Hindlimb muscle (tissue), 1 donor: ENCODE measurements at regions not wholly inside any gene's neighbourhood (a gene's known extent, or its start where the extent isn't known, plus 50 kb on each side); places are given as distances from the start of the nearest gene placed in this dataset.

Experiments
- DNase-seq: peaks from one replicate; pipeline ENCODE4 v3.0.0-alpha.2; 2013

DNA sequence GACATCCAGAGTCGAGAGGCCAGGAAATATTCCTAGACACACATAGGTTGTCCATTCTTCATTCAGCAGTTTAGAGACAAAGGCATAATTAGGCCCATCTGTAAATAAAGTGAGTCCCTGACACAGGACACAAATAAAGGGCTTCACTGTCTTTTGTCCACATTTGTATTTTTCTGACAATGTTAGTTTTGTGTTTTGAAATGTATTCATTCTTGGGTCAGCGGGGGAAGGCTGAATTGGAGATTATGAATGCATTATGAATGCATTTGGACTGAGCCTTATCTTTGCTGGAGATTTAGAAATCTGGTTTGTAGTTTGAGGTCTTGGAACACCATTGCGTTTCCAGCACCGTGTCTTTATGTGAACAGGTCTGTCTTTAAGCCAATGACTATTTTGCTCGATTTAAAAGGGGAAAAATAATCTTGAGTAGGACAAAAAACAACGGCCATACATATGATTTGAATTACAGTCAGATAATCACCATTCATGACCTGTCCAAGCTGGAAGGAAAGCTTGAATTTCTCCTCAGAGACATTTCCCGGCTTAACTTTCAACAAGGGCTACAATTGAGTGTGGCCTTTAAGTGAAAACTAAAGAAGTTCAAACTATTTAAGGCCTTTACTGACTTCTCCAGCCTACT is 334.8 kb downstream of the WDR11 start:
- DNase-seq: peak; percentile 58

- DNase-seq: no peak
These were observed 336.2 kb downstream of the WDR11 start for GRCh38 chr10:121187391-121187790.

- DNase-seq: no peak
These were observed 336.8 kb downstream of the WDR11 start for GRCh38 chr10:121188005-121188404.

GRCh38 chr10:121189066-121189465 is 337.9 kb downstream of the WDR11 start:
- DNase-seq: no peak

GRCh38 chr10:121194696-121195523 is 343.7 kb downstream of the WDR11 start:
- DNase-seq: no peak

- no peak for DNase-seq
These were observed 344.4 kb downstream of the WDR11 start for GRCh38 chr10:121195524-121195910.

DNA sequence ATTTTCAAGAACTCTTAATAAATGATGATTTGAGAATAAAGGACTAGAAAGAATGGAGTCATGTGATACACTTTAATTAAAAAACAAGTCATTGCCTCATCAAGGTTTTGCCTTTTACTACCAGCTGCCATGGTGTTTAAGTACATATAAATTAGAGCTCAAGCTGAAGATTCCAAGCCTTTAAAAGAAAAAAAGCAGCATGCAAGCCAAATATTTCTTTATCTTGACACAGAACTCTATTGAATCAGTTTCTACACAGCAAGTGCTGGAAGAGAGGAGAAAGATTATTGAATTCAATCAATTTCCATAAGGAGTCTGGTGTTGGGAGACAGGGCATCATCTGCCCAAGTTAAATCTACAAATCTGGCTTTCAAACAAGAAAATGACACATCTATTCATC is 347.9 kb downstream of the WDR11 start:
- no peak for DNase-seq

GRCh38 chr10:121205625-121206024 is 354.5 kb downstream of the WDR11 start:
- DNase-seq: no peak

DNA sequence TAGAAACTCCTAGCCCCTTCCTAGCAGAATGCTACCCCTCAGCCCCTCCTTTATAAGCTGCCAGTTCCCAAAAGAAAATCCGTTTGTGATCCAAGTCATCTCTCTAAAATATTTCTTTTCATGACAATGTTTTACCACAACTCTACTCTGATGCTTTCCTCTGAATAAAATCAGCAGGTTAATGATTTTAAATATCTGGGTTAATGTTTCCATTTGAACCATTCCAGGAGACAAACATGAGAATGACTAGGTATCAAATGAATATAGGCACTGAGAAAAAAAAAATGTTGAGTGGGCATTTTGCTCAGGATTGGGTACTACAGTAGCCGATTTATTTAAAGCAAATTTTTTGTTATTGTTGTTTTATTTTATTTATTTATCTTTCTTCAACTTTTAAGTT is 360.3 kb downstream of the WDR11 start:
- no peak for DNase-seq

- no peak for DNase-seq
These were observed 362.3 kb downstream of the WDR11 start for GRCh38 chr10:121213437-121213836.

GRCh38 chr10:121216295-121216694 is 365.1 kb downstream of the WDR11 start:
- DNase-seq: no peak

- no peak for DNase-seq
These were observed 365.6 kb downstream of the WDR11 start for GRCh38 chr10:121216721-121217181.

DNA sequence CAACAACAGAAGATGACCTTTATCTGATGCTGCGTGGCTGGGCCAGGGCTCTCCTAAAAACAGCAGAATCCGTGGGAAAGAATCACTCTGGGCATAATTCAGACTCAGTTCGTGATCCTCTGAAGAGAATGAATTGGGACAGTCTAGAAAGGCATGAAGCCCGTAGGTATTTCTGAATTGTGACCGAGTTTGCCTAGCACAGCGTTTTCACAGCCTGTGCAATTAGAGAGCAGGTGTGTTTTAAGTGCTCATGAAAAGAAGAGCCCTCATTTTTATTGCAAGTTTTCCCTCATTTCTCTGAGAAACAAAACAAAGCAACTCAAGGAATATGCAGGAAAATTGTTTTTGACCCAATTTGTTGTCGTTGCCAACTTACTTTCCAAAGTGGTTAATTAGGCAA is 366.2 kb downstream of the WDR11 start:
- DNase-seq: no peak

GRCh38 chr10:121221072-121221471 is 369.9 kb downstream of the WDR11 start:
- DNase-seq: no peak

- DNase-seq: no peak
These were observed 370.8 kb downstream of the WDR11 start for GRCh38 chr10:121221991-121222390.

- DNase-seq: no peak
These were observed 371.7 kb downstream of the WDR11 start for GRCh38 chr10:121222842-121223241.

GRCh38 chr10:121231079-121231478 is 367.2 kb downstream of the FGFR2 start:
- no peak for DNase-seq

DNA sequence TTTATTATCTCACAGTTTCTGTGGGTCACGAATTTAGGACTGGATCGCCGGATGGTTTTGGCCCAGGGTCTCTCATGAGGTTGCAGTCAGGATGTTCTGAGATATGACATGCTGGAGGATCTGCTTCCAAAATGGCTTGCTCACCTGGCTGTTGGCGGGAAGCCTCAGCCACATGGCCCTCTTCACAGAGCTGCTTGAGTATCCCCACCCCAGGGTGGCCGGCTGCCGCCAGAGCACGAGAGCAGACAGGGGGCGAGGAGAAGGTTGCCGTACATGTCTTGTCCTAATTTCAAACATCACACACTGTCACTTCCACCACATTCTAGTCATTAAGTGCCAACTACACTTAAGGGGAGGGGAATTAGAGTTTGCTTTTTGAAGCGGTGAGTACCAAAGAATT is 365.8 kb downstream of the FGFR2 start:
- no peak for DNase-seq

DNA sequence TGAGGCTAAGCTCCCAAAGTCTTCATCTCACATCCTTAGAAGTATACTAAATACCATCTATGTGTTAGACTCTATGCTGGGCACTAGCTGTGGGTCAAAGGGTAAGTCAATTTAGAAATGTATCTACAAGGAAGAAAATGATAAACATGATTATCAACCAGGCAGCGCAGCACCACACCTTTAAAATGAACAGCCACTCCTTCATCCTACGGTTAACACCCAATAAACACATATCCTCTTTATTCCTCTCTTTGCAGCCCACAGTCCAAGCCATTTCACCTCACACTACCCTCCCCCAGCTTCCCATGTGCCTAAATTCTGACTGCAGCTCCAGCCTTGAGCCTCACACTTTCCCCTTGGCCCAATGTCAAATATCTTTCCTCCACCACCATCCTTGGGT is 362.6 kb downstream of the FGFR2 start:
- DNase-seq: no peak

DNA sequence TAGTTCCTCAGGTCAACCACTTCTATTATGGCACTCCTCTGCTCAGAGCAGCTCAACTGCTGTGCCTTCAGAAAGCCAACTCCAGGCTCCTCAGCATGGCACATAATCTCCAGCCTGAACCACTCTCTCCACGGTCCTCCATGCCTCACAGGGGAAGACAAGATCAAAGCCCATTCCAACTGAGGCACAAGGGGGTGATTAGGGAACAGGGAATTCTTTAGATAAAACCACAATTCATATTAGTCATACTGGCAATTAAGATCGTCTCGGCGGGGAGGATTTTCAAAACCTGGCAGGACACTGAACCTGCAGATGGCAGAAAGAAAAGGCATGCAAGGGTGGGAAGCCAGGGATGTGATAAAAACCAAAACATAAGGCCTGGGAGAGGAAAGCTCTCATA is 361.6 kb downstream of the FGFR2 start:
- DNase-seq: no peak

DNA sequence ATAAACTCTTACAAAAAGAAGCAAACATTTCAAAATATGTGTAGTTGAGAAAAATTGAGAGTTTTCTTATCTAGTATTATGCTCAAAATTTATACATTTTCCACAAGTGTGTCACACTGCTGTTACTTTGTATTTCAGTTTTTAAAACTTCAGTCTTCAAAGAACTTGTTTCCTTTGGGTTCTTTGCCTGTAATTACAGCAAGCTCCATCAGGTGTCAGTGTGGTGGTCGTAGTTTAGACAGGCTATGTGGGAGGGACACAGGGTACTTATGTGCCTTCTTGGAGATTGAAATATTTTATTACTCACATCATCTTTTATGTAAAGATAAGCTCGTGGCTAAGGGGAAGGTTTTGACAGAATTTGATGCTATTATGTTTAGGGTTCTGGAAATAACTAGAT is 360.5 kb downstream of the FGFR2 start:
- no peak for DNase-seq

- no peak for DNase-seq
These were observed 358.2 kb downstream of the FGFR2 start for GRCh38 chr10:121240011-121240410.

- no peak for DNase-seq
These were observed 357.7 kb downstream of the FGFR2 start for GRCh38 chr10:121240556-121240955.

- no peak for DNase-seq
These were observed 356.9 kb downstream of the FGFR2 start for GRCh38 chr10:121241337-121241736.
